GM12878 (cell line): ENCODE measurements at regions not wholly inside any gene's neighbourhood (a gene's known extent, or its start where the extent isn't known, plus 50 kb on each side); places are given as distances from the start of the nearest gene placed in this dataset.
"Not testable (repeated sequence)": the region's sequence is repeated elsewhere in the genome, so short reads cannot be mapped to it uniquely, and the experiment has no call there.

Experiments
- CTCF ChIP-seq, 3 experiments: IDR thresholded peaks in 2 of 3; conservative IDR thresholded peaks in 1 of 3; 2 replicates each; pipeline ENCODE4 v1.5.1; 2011; ENCODE audit warnings: low read depth in 3 of 3, low read length in 3 of 3, mild to moderate bottlenecking in 3 of 3, control low read depth in 2 of 3, moderate library complexity in 2 of 3, inconsistent platforms in 1 of 3, mixed read lengths in 1 of 3; ENCODE audit not compliant: control insufficient read depth in 2 of 3, insufficient read depth in 1 of 3; ENCODE audit errors: extremely low read depth in 1 of 3
- NRF1 ChIP-seq: conservative IDR thresholded peaks from 2 replicates; pipeline ENCODE4 v1.6.1; 2011; ENCODE audit warnings: mild to moderate bottlenecking, low read depth, low read length, improper control_type of control experiment
- POLR2A ChIP-seq: IDR thresholded peaks from 2 replicates; pipeline ENCODE4 v1.6.1; 2011; ENCODE audit warnings: low read depth, mild to moderate bottlenecking, low read length

GRCh38 chr21:5121399-5121798, 5400.0 kb upstream of the TPTE start:
- TF ChIP-seq POLR2A; CTCF (IDR thresholded peaks at IDR 0.05 in 2 of 3, conservative IDR thresholded peaks at IDR 0.05 in 1 of 3; ENCODE audit: control insufficient read depth in 2 of 3, extremely low read depth in 1 of 3, insufficient read depth in 1 of 3, low read depth in 3 of 3, low read length in 3 of 3); NRF1: not testable (repeated sequence)
